TTC549 (cell line): ENCODE measurements at regions not wholly inside any gene's neighbourhood (a gene's known extent, or its start where the extent isn't known, plus 50 kb on each side); places are given as distances from the start of the nearest gene placed in this dataset.
"Not testable (repeated sequence)": the region's sequence is repeated elsewhere in the genome, so short reads cannot be mapped to it uniquely, and the experiment has no call there.

ENCODE experiments used
- FAIRE-seq: peaks from 2 replicates; lab custom pipeline; 2012; peaks lifted over from hg19 to GRCh38; lab: Jason Lieb, UNC

GRCh38 chr11:37135606-37136005 lies 537.6 kb upstream of the RAG2 start:
- FAIRE-seq: not testable (repeated sequence)

- FAIRE-seq: no peak
Measured at GRCh38 chr11:37134637-37135036, 536.6 kb upstream of the RAG2 start.

- FAIRE-seq: no peak
Measured at GRCh38 chr11:37124384-37124783, 526.3 kb upstream of the RAG2 start.

- no peak for FAIRE-seq
Measured at GRCh38 chr11:37115963-37116362, 517.9 kb upstream of the RAG2 start.

- FAIRE-seq: no peak
Measured at GRCh38 chr11:37110385-37110784, 512.3 kb upstream of the RAG2 start.

- no peak for FAIRE-seq
Measured at GRCh38 chr11:37109286-37109585, 511.2 kb upstream of the RAG2 start.

GRCh38 chr11:37108436-37109285 lies 510.6 kb upstream of the RAG2 start:
- FAIRE-seq: no peak

GRCh38 chr11:37107831-37108230 lies 509.8 kb upstream of the RAG2 start:
- no peak for FAIRE-seq

- no peak for FAIRE-seq
Measured at GRCh38 chr11:37107415-37107814, 509.4 kb upstream of the RAG2 start.

- no peak for FAIRE-seq
Measured at GRCh38 chr11:37105427-37105826, 507.4 kb upstream of the RAG2 start.

- no peak for FAIRE-seq
Measured at GRCh38 chr11:37104380-37104779, 506.3 kb upstream of the RAG2 start.

- FAIRE-seq: no peak
Measured at GRCh38 chr11:37100008-37100407, 502.0 kb upstream of the RAG2 start.

GRCh38 chr11:37092487-37092886 lies 494.5 kb upstream of the RAG2 start:
- no peak for FAIRE-seq

GRCh38 chr11:37089439-37089838 lies 491.4 kb upstream of the RAG2 start:
- no peak for FAIRE-seq

GRCh38 chr11:37088573-37088910 lies 490.5 kb upstream of the RAG2 start:
- no peak for FAIRE-seq

- no peak for FAIRE-seq
Measured at GRCh38 chr11:37087650-37088572, 489.9 kb upstream of the RAG2 start.

- FAIRE-seq: no peak
Measured at GRCh38 chr11:37078521-37078920, 480.5 kb upstream of the RAG2 start.

- no peak for FAIRE-seq
Measured at GRCh38 chr11:37076866-37077265, 478.8 kb upstream of the RAG2 start.

- no peak for FAIRE-seq
Measured at GRCh38 chr11:37072538-37073055, 474.6 kb upstream of the RAG2 start.

- no peak for FAIRE-seq
Measured at GRCh38 chr11:37050311-37050710, 452.3 kb upstream of the RAG2 start.

GRCh38 chr11:37040921-37041320 lies 442.9 kb upstream of the RAG2 start:
- no peak for FAIRE-seq

GRCh38 chr11:37038911-37039310 lies 440.9 kb upstream of the RAG2 start:
- no peak for FAIRE-seq

- no peak for FAIRE-seq
Measured at GRCh38 chr11:37026741-37027140, 428.7 kb upstream of the RAG2 start.
